ENCODE measurements at regions not wholly inside any gene's neighbourhood (a gene's known extent, or its start where the extent isn't known, plus 50 kb on each side); places are given as distances from the start of the nearest gene placed in this dataset.

DNA sequence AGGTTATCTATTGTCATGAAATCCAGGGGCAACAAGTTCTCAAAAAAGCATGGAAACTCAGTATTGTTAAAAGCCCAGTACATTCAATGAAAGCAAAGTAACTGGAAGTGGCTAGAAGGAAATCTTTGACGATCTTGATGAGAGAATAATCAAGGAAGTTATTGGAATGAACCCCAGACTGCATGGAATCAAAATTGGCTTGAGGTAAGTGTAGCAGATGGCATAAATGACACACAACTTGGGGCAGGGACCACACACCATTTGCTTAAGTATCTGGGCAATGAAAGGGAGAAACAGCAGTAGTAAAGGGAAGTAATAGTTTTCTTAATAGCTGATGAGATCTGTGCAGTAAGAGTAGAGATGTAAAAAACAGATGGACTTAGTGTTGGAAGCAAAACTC, 238.0 kb downstream of the HS3ST3A1 start:
- Histone ChIP-seq H3K27me3 (no peaks in the 10 kb centered on the region), H3K9me3 (no peaks in the 10 kb centered on the region), H3K4me1 (ENCODE audit: insufficient read depth) (no peaks in the 10 kb centered on the region), H3K27ac (no peak overlapping the region), H3K36me3 (no peaks in the 10 kb centered on the region), H3K4me3 (no peak overlapping the region)
- intact Hi-C loops (cut with DNase I): no loop called here
- DNase-seq: no peak
- 72 to 86% (median 76%) methylated on average over 1 of the region's 1 CpG for WGBS, 3 donors
- no peak for TF ChIP-seq POLR2A (IDR thresholded peaks at IDR 0.05)
- TF ChIP-seq, protein P1, sequence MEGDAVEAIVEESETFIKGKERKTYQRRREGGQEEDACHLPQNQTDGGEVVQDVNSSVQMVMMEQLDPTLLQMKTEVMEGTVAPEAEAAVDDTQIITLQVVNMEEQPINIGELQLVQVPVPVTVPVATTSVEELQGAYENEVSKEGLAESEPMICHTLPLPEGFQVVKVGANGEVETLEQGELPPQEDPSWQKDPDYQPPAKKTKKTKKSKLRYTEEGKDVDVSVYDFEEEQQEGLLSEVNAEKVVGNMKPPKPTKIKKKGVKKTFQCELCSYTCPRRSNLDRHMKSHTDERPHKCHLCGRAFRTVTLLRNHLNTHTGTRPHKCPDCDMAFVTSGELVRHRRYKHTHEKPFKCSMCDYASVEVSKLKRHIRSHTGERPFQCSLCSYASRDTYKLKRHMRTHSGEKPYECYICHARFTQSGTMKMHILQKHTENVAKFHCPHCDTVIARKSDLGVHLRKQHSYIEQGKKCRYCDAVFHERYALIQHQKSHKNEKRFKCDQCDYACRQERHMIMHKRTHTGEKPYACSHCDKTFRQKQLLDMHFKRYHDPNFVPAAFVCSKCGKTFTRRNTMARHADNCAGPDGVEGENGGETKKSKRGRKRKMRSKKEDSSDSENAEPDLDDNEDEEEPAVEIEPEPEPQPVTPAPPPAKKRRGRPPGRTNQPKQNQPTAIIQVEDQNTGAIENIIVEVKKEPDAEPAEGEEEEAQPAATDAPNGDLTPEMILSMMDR (IDR thresholded peaks at IDR 0.05): no peak
- no peak for TF ChIP-seq EP300 (IDR thresholded peaks at IDR 0.05)

DNA sequence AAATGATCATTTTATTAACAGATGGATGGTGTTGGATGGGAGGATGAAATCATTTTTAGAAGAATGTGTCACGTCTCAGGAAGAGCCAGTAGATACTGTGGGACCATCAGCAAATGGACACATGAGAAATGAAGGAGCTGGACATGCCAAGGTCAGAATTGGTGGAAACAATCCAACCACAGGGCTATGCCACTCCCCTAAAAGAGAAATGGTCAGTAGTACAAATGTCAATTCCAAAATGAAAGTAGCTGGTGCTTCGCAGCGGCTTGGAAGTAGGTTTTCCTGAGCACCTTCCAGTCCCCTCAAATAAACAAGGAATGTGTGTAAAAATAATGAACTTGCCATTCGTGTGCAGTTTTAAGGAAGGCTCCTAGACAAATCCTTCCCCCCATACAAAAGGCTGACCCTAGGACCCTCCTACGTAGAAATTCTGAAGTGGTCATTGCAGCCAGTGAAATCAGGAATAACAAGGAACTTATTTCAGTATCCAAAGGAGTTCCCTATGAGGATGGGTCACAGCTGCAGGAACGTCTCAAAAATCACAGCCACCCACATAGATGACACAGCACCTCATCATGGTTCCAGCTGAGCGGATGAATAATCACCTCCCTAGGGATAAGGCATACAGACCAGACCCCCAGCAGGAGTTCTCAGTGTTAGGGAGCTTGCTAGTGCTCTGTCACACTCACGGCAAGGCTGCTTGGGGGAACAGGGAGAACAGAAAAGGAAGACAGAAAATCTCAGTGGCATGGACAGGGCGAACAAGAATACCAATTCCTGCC, 239.2 kb downstream of the HS3ST3A1 start:
- no peak overlapping the region for H3K4me3 ChIP-seq
- no peaks in the 10 kb centered on the region for H3K9me3 ChIP-seq
- no peaks in the 10 kb centered on the region for H3K27me3 ChIP-seq
- no peaks in the 10 kb centered on the region for H3K4me1 ChIP-seq (ENCODE audit: insufficient read depth)
- 49 to 58% (median 50%) methylated on average over 9 of the region's 9 CpGs for WGBS, 3 donors
- intact Hi-C loops (cut with DNase I): no loop called here
- no peak overlapping the region for H3K27ac ChIP-seq
- no peak for DNase-seq
- TF ChIP-seq EP300 (IDR thresholded peaks at IDR 0.05) (no peak), POLR2A (IDR thresholded peaks at IDR 0.05) (no peak)
- TF ChIP-seq, protein P1 (IDR thresholded peaks at IDR 0.05): no peak
- H3K36me3 ChIP-seq: no peaks in the 10 kb centered on the region

DNA sequence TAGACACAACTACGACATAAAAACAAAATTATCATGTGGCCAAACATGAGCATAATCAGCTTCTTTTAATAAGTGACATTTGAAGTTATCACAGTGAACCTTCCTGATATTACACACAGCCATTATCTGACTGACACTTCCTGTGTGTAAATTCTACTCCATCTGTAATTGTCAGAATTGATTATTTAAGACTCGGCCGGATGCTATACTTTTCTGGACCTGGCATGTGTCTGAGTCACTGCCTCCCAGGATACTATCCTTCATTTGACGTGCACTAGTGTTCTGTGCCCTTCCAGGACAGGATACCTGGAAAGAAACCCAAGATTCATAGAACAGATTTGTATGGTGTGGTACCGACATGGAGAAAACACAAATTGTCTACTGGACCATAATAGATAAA, 242.0 kb downstream of the HS3ST3A1 start:
- Histone ChIP-seq H3K4me1 (ENCODE audit: insufficient read depth) (no peaks in the 10 kb centered on the region), H3K9me3 (no peaks in the 10 kb centered on the region), H3K4me3 (no peak overlapping the region), H3K27ac (no peak overlapping the region), H3K36me3 (no peaks in the 10 kb centered on the region), H3K27me3 (no peaks in the 10 kb centered on the region)
- 53 to 68% (median 62%) methylated on average over 5 of the region's 5 CpGs for WGBS, 3 donors
- DNase-seq: no peak
- intact Hi-C loops (cut with DNase I): no loop called here
- TF ChIP-seq EP300 (IDR thresholded peaks at IDR 0.05) (no peak), POLR2A (IDR thresholded peaks at IDR 0.05) (no peak)
- TF ChIP-seq, protein P1 (IDR thresholded peaks at IDR 0.05): no peak

DNA sequence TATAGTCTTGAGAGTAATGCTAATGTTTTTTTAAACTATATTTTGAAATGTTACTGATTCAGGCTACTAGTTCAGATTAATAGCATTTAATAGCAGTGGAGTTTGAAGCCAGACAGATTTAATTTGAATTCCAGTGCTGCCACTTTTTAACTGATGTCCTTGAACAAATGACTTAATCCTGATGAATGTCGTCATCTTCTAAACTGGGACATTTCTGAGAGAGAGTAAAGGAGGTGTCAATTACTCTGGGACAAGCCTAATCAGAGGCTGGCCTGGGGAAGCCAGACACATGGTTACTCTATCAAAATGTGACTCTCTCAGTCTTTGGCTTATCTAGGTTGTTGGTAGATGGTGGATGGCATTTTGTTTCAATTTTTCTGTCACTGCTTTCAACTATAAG, 246.7 kb downstream of the HS3ST3A1 start:
- intact Hi-C loops (cut with DNase I): no loop called here
- H3K27me3 ChIP-seq: no peaks in the 10 kb centered on the region
- 38 to 49% (median 39%) methylated on average over 1 of the region's 1 CpG for WGBS, 3 donors

More for the DNA sequence above, 246.7 kb downstream of the HS3ST3A1 start:
- Histone ChIP-seq H3K4me1 (ENCODE audit: insufficient read depth) (no peaks in the 10 kb centered on the region), H3K4me3 (no peak overlapping the region), H3K36me3 (no peaks in the 10 kb centered on the region), H3K27ac (no peak overlapping the region), H3K9me3 (no peaks in the 10 kb centered on the region)
- no peak for DNase-seq
- TF ChIP-seq POLR2A (IDR thresholded peaks at IDR 0.05) (no peak), EP300 (IDR thresholded peaks at IDR 0.05) (no peak)
- TF ChIP-seq, protein P1 (IDR thresholded peaks at IDR 0.05): no peak
